Naive thymus-derived CD4-positive, alpha-beta T cell (primary cell): ENCODE measurements at regions not wholly inside any gene's neighbourhood (a gene's known extent, or its start where the extent isn't known, plus 50 kb on each side); places are given as distances from the start of the nearest gene placed in this dataset.

ENCODE experiments used
- ATAC-seq: fragments of 150-1000 bp; cut with Tn5 transposase; 2 replicates; pipeline ENCODE4 v1.10.0; 2021; ENCODE audit warnings: mild to moderate bottlenecking, moderate library complexity
- CTCF ChIA-PET: fragments of 350-600 bp; sonication (Branson Sonifier 250); formaldehyde crosslinking; loops from one replicate; lab custom pipeline; 2021; ENCODE audit warnings: antibody characterized with exemption; lab: Charles Lee
- POLR2A ChIA-PET: fragments of 350-600 bp; sonication (Branson Sonifier 250); formaldehyde crosslinking; loops from one replicate; lab custom pipeline; 2021; ENCODE audit warnings: antibody characterized with exemption, inconsistent platforms; lab: Charles Lee
- DNase-seq, 9 donors: peaks; one replicate each; pipeline versions ENCODE4 v3.0.0 to v3.0.0-alpha.2; 2020 to 2022; ENCODE audit warnings: mixed read lengths in 1 of 9
- H3K27ac ChIP-seq: one replicate; pipeline ENCODE4 v1.7.0; 2013; ENCODE audit warnings: mild to moderate bottlenecking, low read depth, low read length, moderate library complexity
- H3K27me3 ChIP-seq, 2 donors: one replicate each; pipeline ENCODE4 v1.7.0; 2013; ENCODE audit warnings: low read length in 2 of 2, mild to moderate bottlenecking in 2 of 2, moderate library complexity in 2 of 2; ENCODE audit not compliant: control insufficient read depth in 2 of 2, insufficient read depth in 2 of 2
- H3K36me3 ChIP-seq, 3 experiments: 1 replicate in 2 of 3; 2 replicates in 1 of 3; pipeline ENCODE4 v1.7.0; 2013; ENCODE audit warnings: low read length in 3 of 3, mild to moderate bottlenecking in 3 of 3, moderate library complexity in 1 of 3; ENCODE audit not compliant: insufficient read depth in 3 of 3, control insufficient read depth in 2 of 3
- H3K4me1 ChIP-seq, 2 donors: one replicate each; pipeline ENCODE4 v1.7.0; 2013; ENCODE audit warnings: low read length in 2 of 2, mild to moderate bottlenecking in 2 of 2, moderate library complexity in 1 of 2; ENCODE audit not compliant: control insufficient read depth in 2 of 2, insufficient read depth in 2 of 2
- H3K4me3 ChIP-seq: 2 replicates; pipeline ENCODE4 v1.7.0; 2013; ENCODE audit warnings: mild to moderate bottlenecking, low read length
- H3K9me3 ChIP-seq, 3 experiments: 1 replicate in 2 of 3; 2 replicates in 1 of 3; pipeline ENCODE4 v1.7.0; 2013; ENCODE audit warnings: low read length in 3 of 3; ENCODE audit not compliant: control insufficient read depth in 2 of 3
- H3K27ac Mint-ChIP-seq, 9 donors: one replicate each; pipeline ENCODE4 v1.8.0; 2020 to 2022; ENCODE audit warnings: mixed read lengths in 9 of 9, mild to moderate bottlenecking in 8 of 9, moderate library complexity in 5 of 9, inconsistent platforms in 2 of 9
- H3K27me3 Mint-ChIP-seq, 5 donors: one replicate each; pipeline ENCODE4 v1.8.0; 2021 to 2022; ENCODE audit warnings: mixed read lengths in 5 of 5, mild to moderate bottlenecking in 1 of 5
- H3K36me3 Mint-ChIP-seq, 5 donors: one replicate each; pipeline ENCODE4 v1.8.0; 2020 to 2022; ENCODE audit warnings: mixed read lengths in 5 of 5, mild to moderate bottlenecking in 3 of 5, inconsistent platforms in 1 of 5
- H3K4me1 Mint-ChIP-seq, 7 donors: one replicate each; pipeline ENCODE4 v1.8.0; 2020 to 2022; ENCODE audit warnings: mixed read lengths in 7 of 7, mild to moderate bottlenecking in 3 of 7, inconsistent platforms in 1 of 7
- H3K4me3 Mint-ChIP-seq, 10 donors: one replicate each; pipeline ENCODE4 v1.8.0; 2020 to 2022; ENCODE audit warnings: mild to moderate bottlenecking in 10 of 10, mixed read lengths in 10 of 10, moderate library complexity in 6 of 10, inconsistent platforms in 2 of 10
- H3K9me3 Mint-ChIP-seq, 11 donors: one replicate each; pipeline ENCODE4 v1.8.0; 2020 to 2022; ENCODE audit warnings: mixed read lengths in 11 of 11, mild to moderate bottlenecking in 4 of 11, inconsistent platforms in 1 of 11, moderate library complexity in 1 of 11
- intact Hi-C, 2 donors: fragments of 100-400 bp; cut with micrococcal nuclease; formaldehyde crosslinking; loops; one replicate each; pipeline ENCODE4 v1.15.1; 2023

GRCh38 chr2:64223055-64223454 is 78.8 kb upstream of the PELI1 start:
- Histone ChIP-seq H3K4me3 (no peak overlapping the region), H3K27me3 (no peaks in the 10 kb centered on the region), H3K9me3 (no peaks in the 10 kb centered on the region), H3K27ac (peak overlapping the region; percentile 43), H3K36me3 (no peaks in the 10 kb centered on the region), H3K4me1 (peaks cover 0 to 23% of the 10 kb centered on the region in 2 donors)
- intact Hi-C loops: loop anchor here (1.0 to 10.0 kb wide), 4 partner anchors 9 to 638 kb away; partner anchors contain the start of genes MDH1 (in 1 of the 2), UGP2 (in 1 of the 2) and WDPCP (in 1 of the 2)
- H3K27ac Mint-ChIP-seq: peak overlapping the region; percentile 77 to 93 (median 88)
- DNase-seq (peak in 1 of 9 donors; percentile 32), ATAC-seq (no peak)
- peaks cover 18 to 72% (median 43%) of the 10 kb centered on the region in 7 donors for H3K4me1 Mint-ChIP-seq
- H3K36me3 Mint-ChIP-seq: peaks cover 0 to 14% (median 0%) of the 10 kb centered on the region in 5 donors
- ChIA-PET CTCF (interaction anchor here (0.5 to 1.5 kb wide), 7 partner anchors 8 to 119 kb away, joined by 3 to 9 read pairs (median 5); no protein-coding TSS in a partner anchor), POLR2A (interaction anchor here (0.6 to 2.6 kb wide), 11 partner anchors 8 to 209 kb away, joined by 3 to 17 read pairs (median 4); no protein-coding TSS in a partner anchor)
- peaks cover 0 to 3% (median 0%) of the 10 kb centered on the region in 11 donors for H3K9me3 Mint-ChIP-seq
- peak overlapping the region in 9 of 10 donors; percentile 56 to 80 (median 73) for H3K4me3 Mint-ChIP-seq
- no peaks in the 10 kb centered on the region for H3K27me3 Mint-ChIP-seq

- Mint-ChIP-seq H3K9me3 (peaks cover 0 to 3% (median 0%) of the 10 kb centered on the region in 11 donors), H3K27me3 (no peaks in the 10 kb centered on the region), H3K27ac (peak overlapping the region in 1 of 9 donors; percentile 92), H3K4me3 (no peak overlapping the region), H3K36me3 (peaks cover 0 to 14% (median 0%) of the 10 kb centered on the region in 5 donors), H3K4me1 (peaks cover 21 to 68% (median 49%) of the 10 kb centered on the region in 7 donors)
- Histone ChIP-seq H3K27me3 (no peaks in the 10 kb centered on the region), H3K27ac (no peak overlapping the region), H3K4me1 (peaks cover 0 to 25% of the 10 kb centered on the region in 2 donors), H3K36me3 (no peaks in the 10 kb centered on the region), H3K4me3 (no peak overlapping the region), H3K9me3 (no peaks in the 10 kb centered on the region)
- CTCF ChIA-PET: interaction anchor here (1.2 to 1.6 kb wide), 2 partner anchors 11 to 102 kb away, joined by 3 to 5 read pairs; no protein-coding TSS in a partner anchor
- ATAC-seq: no peak
- POLR2A ChIA-PET: interaction anchor here (0.6 to 1.4 kb wide), 5 partner anchors 8 to 121 kb away, joined by 4 to 5 read pairs (median 4); no protein-coding TSS in a partner anchor
- intact Hi-C loops: loop anchor here (5.0 to 10.0 kb wide), 5 partner anchors 57 to 641 kb away; partner anchors contain the start of genes MDH1 (in 1 of the 2), PELI1 (in 1 of the 2), UGP2 (in 1 of the 2) and WDPCP (in 1 of the 2)
- no peak for DNase-seq
Observed at GRCh38 chr2:64225491-64225890, 81.3 kb upstream of the PELI1 start.

- Histone ChIP-seq H3K27me3 (no peaks in the 10 kb centered on the region), H3K36me3 (no peaks in the 10 kb centered on the region), H3K4me3 (no peak overlapping the region), H3K9me3 (no peaks in the 10 kb centered on the region), H3K4me1 (peaks cover 0 to 19% of the 10 kb centered on the region in 2 donors), H3K27ac (no peak overlapping the region)
- Mint-ChIP-seq H3K27me3 (no peaks in the 10 kb centered on the region), H3K36me3 (peaks cover 0 to 17% (median 3%) of the 10 kb centered on the region in 5 donors), H3K9me3 (peaks cover 0 to 3% (median 0%) of the 10 kb centered on the region in 11 donors), H3K4me3 (no peak overlapping the region), H3K4me1 (peaks cover 22 to 61% (median 44%) of the 10 kb centered on the region in 7 donors), H3K27ac (no peak overlapping the region)
- DNase-seq (no peak), ATAC-seq (no peak)
- ChIA-PET CTCF (interaction anchor here (1.6 kb wide), 1 partner anchor 12 kb away, joined by 5 read pairs; no protein-coding TSS in a partner anchor), POLR2A (interaction anchor here (0.6 to 1.4 kb wide), 3 partner anchors 9 to 99 kb away, joined by 3 to 5 read pairs (median 4); no protein-coding TSS in a partner anchor)
- intact Hi-C loops: loop anchor here (5.0 to 10.0 kb wide), 5 partner anchors 56 to 642 kb away; partner anchors contain the start of genes MDH1 (in 1 of the 2), PELI1 (in 1 of the 2), UGP2 (in 1 of the 2) and WDPCP (in 1 of the 2)
Observed at GRCh38 chr2:64226611-64227010, 82.4 kb upstream of the PELI1 start.

GRCh38 chr2:64227603-64228125 is 83.4 kb upstream of the PELI1 start:
- DNase-seq (no peak), ATAC-seq (no peak)
- H3K36me3 Mint-ChIP-seq: peaks cover 0 to 17% (median 4%) of the 10 kb centered on the region in 5 donors
- Histone ChIP-seq H3K27me3 (no peaks in the 10 kb centered on the region), H3K4me1 (peaks cover 0 to 18% of the 10 kb centered on the region in 2 donors), H3K27ac (peak overlapping the region; percentile 78), H3K4me3 (peak overlapping the region; percentile 48), H3K36me3 (no peaks in the 10 kb centered on the region), H3K9me3 (no peaks in the 10 kb centered on the region)
- peaks cover 0 to 3% (median 0%) of the 10 kb centered on the region in 11 donors for H3K9me3 Mint-ChIP-seq
- intact Hi-C loops: loop anchor here (1.0 to 10.0 kb wide), 10 partner anchors 12 to 643 kb away; partner anchors contain the start of genes PELI1 (in 2 of the 2), MDH1 (in 1 of the 2), UGP2 (in 1 of the 2) and WDPCP (in 1 of the 2)
- peak overlapping the region in 7 of 9 donors; percentile 88 to 99 (median 97) for H3K27ac Mint-ChIP-seq
- no peaks in the 10 kb centered on the region for H3K27me3 Mint-ChIP-seq
- peak overlapping the region; percentile 86 to 100 (median 95) for H3K4me3 Mint-ChIP-seq
- peaks cover 22 to 51% (median 43%) of the 10 kb centered on the region in 7 donors for H3K4me1 Mint-ChIP-seq
- CTCF ChIA-PET: interaction anchor here (0.7 to 1.5 kb wide), 5 partner anchors 10 to 234 kb away, joined by 3 to 6 read pairs (median 5); no protein-coding TSS in a partner anchor
- POLR2A ChIA-PET: interaction anchor here (0.7 to 2.4 kb wide), 13 partner anchors 8 to 175 kb away, joined by 3 to 18 read pairs (median 4); no protein-coding TSS in a partner anchor

- Mint-ChIP-seq H3K4me3 (peak overlapping the region; percentile 86 to 100 (median 95)), H3K27me3 (no peaks in the 10 kb centered on the region), H3K27ac (peak overlapping the region; percentile 83 to 99 (median 95)), H3K9me3 (peaks cover 0 to 3% (median 0%) of the 10 kb centered on the region in 11 donors), H3K36me3 (peaks cover 0 to 14% (median 4%) of the 10 kb centered on the region in 5 donors), H3K4me1 (peaks cover 16 to 45% (median 38%) of the 10 kb centered on the region in 7 donors)
- H3K27ac ChIP-seq: peak overlapping the region; percentile 78
- peak; percentile 94 for ATAC-seq
- peaks cover 0 to 15% of the 10 kb centered on the region in 2 donors for H3K4me1 ChIP-seq
- CTCF ChIA-PET: interaction anchor here (0.7 to 1.5 kb wide), 6 partner anchors 10 to 234 kb away, joined by 3 to 6 read pairs (median 5); no protein-coding TSS in a partner anchor
- H3K9me3 ChIP-seq: no peaks in the 10 kb centered on the region
- POLR2A ChIA-PET: interaction anchor here (0.7 to 2.4 kb wide), 14 partner anchors 9 to 176 kb away, joined by 3 to 18 read pairs (median 4); no protein-coding TSS in a partner anchor
- H3K27me3 ChIP-seq: no peaks in the 10 kb centered on the region
- peak overlapping the region; percentile 48 for H3K4me3 ChIP-seq
- no peaks in the 10 kb centered on the region for H3K36me3 ChIP-seq
- DNase-seq: peak in 8 of 9 donors; percentile 38 to 61 (median 57)
- intact Hi-C loops: loop anchor here (1.0 to 10.0 kb wide), 10 partner anchors 13 to 643 kb away; partner anchors contain the start of genes PELI1 (in 2 of the 2), MDH1 (in 1 of the 2), UGP2 (in 1 of the 2) and WDPCP (in 1 of the 2)
Observed at GRCh38 chr2:64228126-64228678, 84.0 kb upstream of the PELI1 start.
